Naive B cell (primary cell): ENCODE measurements at regions not wholly inside any gene's neighbourhood (a gene's known extent, or its start where the extent isn't known, plus 50 kb on each side); places are given as distances from the start of the nearest gene placed in this dataset.
"Not testable (repeated sequence)": the region's sequence is repeated elsewhere in the genome, so short reads cannot be mapped to it uniquely, and the experiment has no call there.

ENCODE experiments used
- ATAC-seq, 2 donors: fragments of 150-1000 bp; cut with Tn5 transposase; 2 replicates each; pipeline ENCODE4 v1.10.0; 2021; ENCODE audit warnings: low read depth in 2 of 2, mild to moderate bottlenecking in 2 of 2, moderate library complexity in 2 of 2
- DNase-seq: peaks from one replicate; pipeline ENCODE4 v3.0.0; 2022
- H3K27ac Mint-ChIP-seq, 6 donors: one replicate each; pipeline ENCODE4 v1.8.0; 2020 to 2022; ENCODE audit warnings: mild to moderate bottlenecking in 6 of 6, mixed read lengths in 6 of 6, moderate library complexity in 5 of 6, inconsistent platforms in 2 of 6
- H3K27me3 Mint-ChIP-seq, 3 donors: one replicate each; pipeline ENCODE4 v1.8.0; 2021 to 2022; ENCODE audit warnings: mixed read lengths in 3 of 3, mild to moderate bottlenecking in 1 of 3
- H3K36me3 Mint-ChIP-seq, 2 donors: one replicate each; pipeline ENCODE4 v1.8.0; 2020 to 2022; ENCODE audit warnings: mixed read lengths in 2 of 2, inconsistent platforms in 1 of 2, mild to moderate bottlenecking in 1 of 2
- H3K4me1 Mint-ChIP-seq, 3 donors: one replicate each; pipeline ENCODE4 v1.8.0; 2020 to 2022; ENCODE audit warnings: mixed read lengths in 3 of 3, inconsistent platforms in 1 of 3, mild to moderate bottlenecking in 1 of 3, moderate library complexity in 1 of 3
- H3K4me3 Mint-ChIP-seq, 8 donors: one replicate each; pipeline ENCODE4 v1.8.0; 2020 to 2022; ENCODE audit warnings: mild to moderate bottlenecking in 8 of 8, mixed read lengths in 8 of 8, moderate library complexity in 8 of 8, inconsistent platforms in 2 of 8
- H3K9me3 Mint-ChIP-seq, 7 donors: one replicate each; pipeline ENCODE4 v1.8.0; 2020 to 2022; ENCODE audit warnings: mixed read lengths in 7 of 7, mild to moderate bottlenecking in 5 of 7, inconsistent platforms in 2 of 7, moderate library complexity in 1 of 7

- no peak overlapping the region for H3K27ac Mint-ChIP-seq
- no peak overlapping the region for H3K4me3 Mint-ChIP-seq
- H3K27me3 Mint-ChIP-seq, result no peaks in the 10 kb centered on the region
- no peaks in the 10 kb centered on the region for H3K36me3 Mint-ChIP-seq
- H3K4me1 Mint-ChIP-seq, result no peaks in the 10 kb centered on the region
- ATAC-seq (no peak), DNase-seq (no peak)
- H3K9me3 Mint-ChIP-seq, result peaks cover 0 to 5% (median 3%) of the 10 kb centered on the region in 7 donors
Observed at GRCh38 chr1:194795917-194796593, 1609.6 kb upstream of the B3GALT2 start.

DNA sequence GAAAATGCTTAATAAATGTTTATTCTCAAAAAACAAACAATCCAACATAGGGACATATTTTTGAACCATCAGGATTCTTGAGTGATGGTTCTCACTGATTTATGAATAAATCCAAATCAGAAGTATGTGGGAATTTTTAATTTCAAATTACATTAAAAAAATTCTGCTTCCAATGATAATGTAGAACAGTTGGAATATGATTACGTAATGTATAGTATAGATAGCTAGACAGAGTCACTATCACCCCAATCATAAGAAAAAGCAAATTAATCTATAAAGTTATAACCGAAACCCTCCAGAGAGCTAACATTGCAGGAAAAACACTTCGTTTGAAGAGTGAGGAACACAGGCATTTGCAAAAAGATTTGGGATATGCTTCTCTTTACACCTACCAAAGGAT is 1600.6 kb upstream of the B3GALT2 start:
- Mint-ChIP-seq H3K4me1 (no peaks in the 10 kb centered on the region), H3K4me3 (no peak overlapping the region), H3K36me3 (no peaks in the 10 kb centered on the region), H3K9me3 (peaks cover 0 to 4% (median 0%) of the 10 kb centered on the region in 7 donors), H3K27me3 (no peaks in the 10 kb centered on the region), H3K27ac (no peak overlapping the region)
- DNase-seq (no peak), ATAC-seq (no peak)

GRCh38 chr1:194786027-194786426 is 1599.6 kb upstream of the B3GALT2 start:
- H3K9me3 Mint-ChIP-seq, result peaks cover 0 to 3% (median 0%) of the 10 kb centered on the region in 7 donors
- DNase-seq (no peak), ATAC-seq (no peak)
- H3K36me3 Mint-ChIP-seq, result no peaks in the 10 kb centered on the region
- H3K4me1 Mint-ChIP-seq, result no peaks in the 10 kb centered on the region
- no peak overlapping the region for H3K4me3 Mint-ChIP-seq
- H3K27me3 Mint-ChIP-seq, result no peaks in the 10 kb centered on the region
- H3K27ac Mint-ChIP-seq, result no peak overlapping the region

GRCh38 chr1:194776657-194777056 is 1590.2 kb upstream of the B3GALT2 start:
- ATAC-seq (no peak), DNase-seq (no peak)
- peaks cover 0 to 11% (median 5%) of the 10 kb centered on the region in 7 donors for H3K9me3 Mint-ChIP-seq
- no peaks in the 10 kb centered on the region for H3K4me1 Mint-ChIP-seq
- no peaks in the 10 kb centered on the region for H3K36me3 Mint-ChIP-seq
- H3K4me3 Mint-ChIP-seq, result no peak overlapping the region
- no peak overlapping the region for H3K27ac Mint-ChIP-seq
- H3K27me3 Mint-ChIP-seq, result no peaks in the 10 kb centered on the region

DNA sequence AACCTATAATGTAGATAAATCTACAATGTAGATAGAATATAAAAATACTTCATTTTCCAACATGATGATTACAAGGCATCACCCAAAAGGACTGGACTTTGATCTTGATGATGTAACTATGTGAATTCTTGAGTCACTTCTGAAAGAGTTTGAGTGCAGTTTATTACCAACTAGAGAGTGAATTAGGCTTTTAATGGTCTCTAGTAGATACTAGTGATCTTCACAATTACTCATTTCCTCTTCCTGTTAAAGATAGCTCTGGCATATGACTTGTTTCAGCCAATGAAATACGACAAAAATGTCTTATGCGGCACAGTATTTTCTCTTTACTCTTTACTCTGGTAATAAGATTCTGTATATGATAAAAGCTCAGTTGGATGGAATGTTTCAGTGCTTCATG is 1588.1 kb upstream of the B3GALT2 start:
- no peaks in the 10 kb centered on the region for H3K27me3 Mint-ChIP-seq
- no peak for ATAC-seq
- H3K4me3 Mint-ChIP-seq, result no peak overlapping the region
- peaks cover 0 to 11% (median 3%) of the 10 kb centered on the region in 7 donors for H3K9me3 Mint-ChIP-seq
- no peaks in the 10 kb centered on the region for H3K36me3 Mint-ChIP-seq
- no peak for DNase-seq
- no peaks in the 10 kb centered on the region for H3K4me1 Mint-ChIP-seq
- H3K27ac Mint-ChIP-seq, result no peak overlapping the region

DNA sequence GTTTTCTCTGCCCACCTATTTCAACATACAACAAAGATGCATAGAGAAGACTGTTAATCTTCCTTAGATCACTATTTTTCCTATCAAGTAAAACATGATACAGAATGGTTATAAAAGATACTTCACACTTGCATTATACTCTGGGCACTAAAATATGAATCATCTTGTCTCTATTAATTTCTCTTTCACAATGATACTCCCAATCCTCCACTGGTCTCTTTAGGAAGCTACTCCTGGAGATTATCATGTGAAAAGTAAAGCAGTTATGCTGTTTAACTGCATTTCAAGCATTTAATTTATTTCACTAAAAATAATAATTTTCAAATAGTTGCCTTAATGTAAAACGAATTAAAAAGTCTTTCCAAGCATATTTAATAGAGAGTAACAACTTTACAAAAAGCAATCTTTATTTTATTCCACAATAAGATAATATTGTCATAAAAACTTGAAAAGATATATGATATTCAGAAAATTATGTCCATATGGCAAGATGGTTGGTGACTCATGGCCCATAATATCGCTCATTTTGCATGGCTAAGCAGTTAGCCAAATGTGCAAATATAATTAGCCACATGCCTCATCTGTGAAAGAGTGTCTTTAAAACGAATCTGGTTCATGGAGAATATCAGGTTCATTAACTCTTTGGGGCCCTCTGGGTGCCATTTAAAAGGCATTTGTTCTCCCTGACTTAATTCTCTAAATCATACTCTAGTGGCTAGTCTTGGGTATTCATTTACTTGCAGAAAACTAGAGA is 1569.0 kb upstream of the B3GALT2 start:
- Mint-ChIP-seq H3K4me1 (peaks cover 0 to 3% (median 0%) of the 10 kb centered on the region in 3 donors), H3K36me3 (no peaks in the 10 kb centered on the region), H3K9me3 (peaks cover 0 to 9% (median 0%) of the 10 kb centered on the region in 7 donors), H3K4me3 (no peak overlapping the region), H3K27me3 (no peaks in the 10 kb centered on the region), H3K27ac (no peak overlapping the region)
- ATAC-seq (no peak), DNase-seq (no peak)

GRCh38 chr1:194738843-194739242 is 1552.4 kb upstream of the B3GALT2 start:
- DNase-seq, H3K27ac Mint-ChIP-seq, H3K4me3 Mint-ChIP-seq, ATAC-seq, H3K4me1 Mint-ChIP-seq, H3K36me3 Mint-ChIP-seq, H3K9me3 Mint-ChIP-seq, H3K27me3 Mint-ChIP-seq: not testable (repeated sequence)

DNA sequence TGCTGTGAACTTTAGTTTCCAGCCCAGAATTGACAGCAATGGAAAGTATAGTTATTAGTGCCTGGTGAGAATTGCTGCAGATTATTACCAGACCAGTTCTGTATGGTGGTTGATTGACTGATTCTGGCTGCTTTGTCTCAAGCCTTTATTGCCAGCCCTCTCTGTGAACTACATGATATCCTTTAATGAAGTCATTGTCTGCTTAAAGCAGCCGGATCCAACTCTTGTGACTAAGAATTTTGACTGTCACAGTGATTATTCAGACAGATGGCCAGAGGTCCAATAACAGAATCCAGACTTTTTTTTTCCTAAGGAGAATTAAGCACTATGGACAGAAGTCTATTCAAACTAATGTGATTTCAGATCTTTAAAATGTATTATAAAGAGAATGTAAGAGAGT is 1548.6 kb upstream of the B3GALT2 start:
- DNase-seq (no peak), ATAC-seq (no peak)
- Mint-ChIP-seq H3K9me3 (no peaks in the 10 kb centered on the region), H3K4me3 (no peak overlapping the region), H3K27ac (no peak overlapping the region), H3K36me3 (no peaks in the 10 kb centered on the region), H3K27me3 (no peaks in the 10 kb centered on the region), H3K4me1 (peaks cover under 1 to 8% (median 4%) of the 10 kb centered on the region in 3 donors)

GRCh38 chr1:194731025-194731424 is 1544.6 kb upstream of the B3GALT2 start:
- Mint-ChIP-seq H3K27me3 (no peaks in the 10 kb centered on the region), H3K4me3 (no peak overlapping the region), H3K4me1 (peaks cover 14 to 23% (median 20%) of the 10 kb centered on the region in 3 donors), H3K27ac (no peak overlapping the region), H3K9me3 (no peaks in the 10 kb centered on the region), H3K36me3 (no peaks in the 10 kb centered on the region)
- DNase-seq (no peak), ATAC-seq (no peak)

- Mint-ChIP-seq H3K27me3 (no peaks in the 10 kb centered on the region), H3K4me1 (peaks cover 14 to 23% (median 20%) of the 10 kb centered on the region in 3 donors), H3K27ac (no peak overlapping the region), H3K4me3 (no peak overlapping the region), H3K9me3 (no peaks in the 10 kb centered on the region), H3K36me3 (no peaks in the 10 kb centered on the region)
- ATAC-seq, result no peak
- DNase-seq, result no peak
Observed at GRCh38 chr1:194730304-194730703, 1543.9 kb upstream of the B3GALT2 start.

DNA sequence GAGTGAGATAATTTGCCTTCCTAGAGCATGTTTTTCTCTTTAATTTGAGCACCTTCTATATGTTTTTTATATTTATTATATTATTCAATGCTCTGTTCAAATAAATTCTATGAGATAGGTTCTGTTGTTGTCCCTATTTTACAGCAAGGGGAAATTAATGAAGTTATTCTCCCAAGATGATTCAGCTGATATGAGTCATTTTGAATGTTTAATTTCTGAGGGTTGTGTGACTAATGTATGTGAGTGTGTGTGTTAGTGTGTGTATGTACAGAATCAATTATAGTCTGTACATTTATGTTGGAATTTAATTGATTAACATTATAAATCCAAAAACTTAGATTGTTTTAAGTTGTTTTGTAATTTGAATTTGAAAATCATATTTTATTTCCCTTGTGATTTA is 1536.7 kb upstream of the B3GALT2 start:
- H3K27ac Mint-ChIP-seq, result no peak overlapping the region
- H3K4me3 Mint-ChIP-seq, result no peak overlapping the region
- DNase-seq, result no peak
- no peak for ATAC-seq
- no peaks in the 10 kb centered on the region for H3K9me3 Mint-ChIP-seq
- peaks cover 0 to under 1% (median 0%) of the 10 kb centered on the region in 3 donors for H3K4me1 Mint-ChIP-seq
- no peaks in the 10 kb centered on the region for H3K36me3 Mint-ChIP-seq
- no peaks in the 10 kb centered on the region for H3K27me3 Mint-ChIP-seq

DNA sequence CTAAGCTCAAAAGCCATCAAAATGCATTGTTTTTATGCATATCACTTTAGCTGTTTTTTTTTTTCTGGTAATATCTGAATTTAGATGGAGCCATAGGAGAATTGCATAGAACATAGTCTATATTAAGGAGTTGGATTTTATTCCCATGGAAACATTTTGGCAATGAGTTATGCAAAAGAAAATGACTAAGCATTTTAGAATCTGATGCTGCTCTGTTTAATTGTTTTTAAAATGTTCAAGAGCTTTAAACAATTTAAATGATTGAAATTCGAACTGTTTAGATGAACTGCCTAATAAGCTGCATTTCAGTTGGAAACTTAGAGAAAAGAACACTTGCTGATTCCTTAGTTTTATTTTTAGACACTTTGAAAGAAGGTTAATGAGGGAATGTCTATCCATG is 1531.5 kb upstream of the B3GALT2 start:
- no peaks in the 10 kb centered on the region for H3K36me3 Mint-ChIP-seq
- DNase-seq, result no peak
- H3K27me3 Mint-ChIP-seq, result no peaks in the 10 kb centered on the region
- H3K4me3 Mint-ChIP-seq, result no peak overlapping the region
- no peaks in the 10 kb centered on the region for H3K4me1 Mint-ChIP-seq
- no peak for ATAC-seq
- no peaks in the 10 kb centered on the region for H3K9me3 Mint-ChIP-seq
- no peak overlapping the region for H3K27ac Mint-ChIP-seq

DNA sequence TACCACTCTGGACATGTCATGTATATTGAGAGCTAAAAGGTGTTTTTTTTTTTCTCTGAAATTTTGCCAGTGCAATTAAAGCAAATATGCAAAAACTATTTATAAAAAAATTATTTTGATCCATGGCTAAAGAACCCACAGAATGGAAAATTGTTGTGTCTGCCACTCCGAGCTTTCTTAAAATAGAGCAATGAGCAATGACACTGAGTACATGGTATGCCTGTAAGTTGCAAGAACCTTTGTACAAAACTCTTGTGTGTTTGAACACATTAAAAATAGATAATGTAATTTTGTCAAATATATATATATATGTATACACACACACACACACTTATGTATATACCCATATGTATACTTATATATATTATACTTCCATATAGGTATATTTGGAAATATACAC is 1530.9 kb upstream of the B3GALT2 start:
- H3K27ac Mint-ChIP-seq, result no peak overlapping the region
- no peaks in the 10 kb centered on the region for H3K4me1 Mint-ChIP-seq
- no peak overlapping the region for H3K4me3 Mint-ChIP-seq
- ATAC-seq (no peak), DNase-seq (no peak)
- no peaks in the 10 kb centered on the region for H3K9me3 Mint-ChIP-seq
- H3K36me3 Mint-ChIP-seq, result no peaks in the 10 kb centered on the region
- no peaks in the 10 kb centered on the region for H3K27me3 Mint-ChIP-seq

DNA sequence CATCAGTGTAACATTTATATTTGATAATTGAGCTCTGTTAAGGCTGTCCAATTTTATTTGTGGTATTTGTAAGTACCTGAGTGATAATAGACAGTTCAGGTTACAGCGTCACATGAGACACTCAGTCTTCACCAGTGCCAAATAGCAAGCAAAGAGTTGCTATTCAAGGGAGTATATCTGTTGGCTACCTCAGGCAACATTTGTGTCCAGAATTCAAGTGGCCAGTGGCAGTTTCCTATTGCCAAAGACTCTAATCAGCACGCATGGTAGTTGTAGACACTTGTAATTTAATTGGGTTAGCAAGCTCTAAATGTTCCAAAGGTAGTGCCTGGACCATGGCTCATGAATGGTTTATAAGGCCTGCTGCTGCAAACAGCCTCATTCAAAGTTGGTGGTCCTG is 1524.3 kb upstream of the B3GALT2 start:
- DNase-seq (no peak), ATAC-seq (no peak)
- Mint-ChIP-seq H3K36me3 (no peaks in the 10 kb centered on the region), H3K4me1 (no peaks in the 10 kb centered on the region), H3K27ac (no peak overlapping the region), H3K27me3 (no peaks in the 10 kb centered on the region), H3K9me3 (no peaks in the 10 kb centered on the region), H3K4me3 (no peak overlapping the region)
